Upper lobe of left lung (tissue), 4 donors: ENCODE measurements at regions not wholly inside any gene's neighbourhood (a gene's known extent, or its start where the extent isn't known, plus 50 kb on each side); places are given as distances from the start of the nearest gene placed in this dataset.

ENCODE experiments used
- POLR2A ChIP-seq, 4 donors: fragments of 450-650 bp; IDR thresholded peaks; one replicate each; pipeline ENCODE4 v1.5.1; 2016 to 2017; ENCODE audit warnings: antibody characterized with exemption in 4 of 4, mild to moderate bottlenecking in 2 of 4
- TF ChIP-seq, protein P1 (sequence below), 6 experiments: fragments of 450-650 bp in 4 of 6; fragments of 200-600 bp in 2 of 6; sonication (generic) in 2 of 6; IDR thresholded peaks; one replicate each; pipeline ENCODE4 v1.5.1; 2016 to 2019; ENCODE audit warnings: antibody characterized with exemption in 6 of 6

DNA sequence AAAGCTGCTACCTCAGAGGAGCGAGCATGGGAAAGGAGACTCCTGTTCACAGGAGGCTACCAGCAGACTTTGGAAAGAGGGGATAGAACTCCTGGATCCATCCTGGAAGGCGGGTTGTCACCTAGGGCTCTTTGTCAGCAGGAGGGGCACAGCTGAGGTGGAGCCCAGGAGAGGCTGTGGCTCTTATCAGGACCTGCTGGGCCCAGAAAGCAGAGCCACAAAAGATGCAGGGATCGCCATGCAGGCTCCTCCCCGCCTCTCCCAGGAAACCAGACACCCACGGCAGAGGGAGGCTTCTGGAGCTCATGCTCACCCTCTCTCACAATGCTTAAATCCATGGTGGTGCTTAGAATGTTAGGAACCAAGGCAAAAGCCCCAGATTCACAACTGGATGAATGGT lies 994.2 kb downstream of the UQCRFS1 start:
- TF ChIP-seq, protein P1, sequence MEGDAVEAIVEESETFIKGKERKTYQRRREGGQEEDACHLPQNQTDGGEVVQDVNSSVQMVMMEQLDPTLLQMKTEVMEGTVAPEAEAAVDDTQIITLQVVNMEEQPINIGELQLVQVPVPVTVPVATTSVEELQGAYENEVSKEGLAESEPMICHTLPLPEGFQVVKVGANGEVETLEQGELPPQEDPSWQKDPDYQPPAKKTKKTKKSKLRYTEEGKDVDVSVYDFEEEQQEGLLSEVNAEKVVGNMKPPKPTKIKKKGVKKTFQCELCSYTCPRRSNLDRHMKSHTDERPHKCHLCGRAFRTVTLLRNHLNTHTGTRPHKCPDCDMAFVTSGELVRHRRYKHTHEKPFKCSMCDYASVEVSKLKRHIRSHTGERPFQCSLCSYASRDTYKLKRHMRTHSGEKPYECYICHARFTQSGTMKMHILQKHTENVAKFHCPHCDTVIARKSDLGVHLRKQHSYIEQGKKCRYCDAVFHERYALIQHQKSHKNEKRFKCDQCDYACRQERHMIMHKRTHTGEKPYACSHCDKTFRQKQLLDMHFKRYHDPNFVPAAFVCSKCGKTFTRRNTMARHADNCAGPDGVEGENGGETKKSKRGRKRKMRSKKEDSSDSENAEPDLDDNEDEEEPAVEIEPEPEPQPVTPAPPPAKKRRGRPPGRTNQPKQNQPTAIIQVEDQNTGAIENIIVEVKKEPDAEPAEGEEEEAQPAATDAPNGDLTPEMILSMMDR (IDR thresholded peaks at IDR 0.05): no peak
- TF ChIP-seq POLR2A (IDR thresholded peaks at IDR 0.05): no peak
